ENCODE measurements at regions not wholly inside any gene's neighbourhood (a gene's known extent, or its start where the extent isn't known, plus 50 kb on each side); places are given as distances from the start of the nearest gene placed in this dataset.

GRCh38 chr18:65659312-65659711 is 91.5 kb upstream of the CDH7 start:
- Histone ChIP-seq H3K4ac (ENCODE audit: low read depth, low read length) (no peak overlapping the region), H3K9ac (ENCODE audit: low read length) (no peak overlapping the region), H2AK5ac (ENCODE audit: low read length) (no peak overlapping the region), H2BK5ac (ENCODE audit: low read depth, low read length, poor library complexity) (no peak overlapping the region), H3K9me3 (ENCODE audit: insufficient read depth, low read depth, low read length) (no peaks in the 10 kb centered on the region), H3K18ac (ENCODE audit: low read length) (no peak overlapping the region), H3K79me1 (ENCODE audit: low read length) (no peaks in the 10 kb centered on the region), H3K4me1 (ENCODE audit: control insufficient read depth in 1 of 2, insufficient read depth in 2 of 2, low read length in 2 of 2) (no peaks in the 10 kb centered on the region), H4K12ac (ENCODE audit: low read depth, low read length) (no peak overlapping the region), H4K91ac (ENCODE audit: low read depth, low read length) (no peak overlapping the region), H3K4me3 (ENCODE audit: low read depth, low read length) (no peak overlapping the region), H4K8ac (ENCODE audit: low read depth, low read length) (no peak overlapping the region), H2AFZ (ENCODE audit: insufficient read depth, low read length, poor library complexity) (no peak overlapping the region), H3K23ac (ENCODE audit: low read length) (no peak overlapping the region), H3K27me3 (ENCODE audit: insufficient read depth, low read length) (no peaks in the 10 kb centered on the region), H2BK12ac (ENCODE audit: low read length) (no peak overlapping the region), H2BK120ac (ENCODE audit: insufficient read depth, low read length, poor library complexity) (no peak overlapping the region), H3K27ac (ENCODE audit: low read depth, low read length) (no peak overlapping the region), H3K14ac (ENCODE audit: low read length) (no peak overlapping the region), H3K36me3 (ENCODE audit: control insufficient read depth in 1 of 2, insufficient read depth in 2 of 2, low read length in 2 of 2) (no peaks in the 10 kb centered on the region), H3K79me2 (ENCODE audit: control insufficient read depth, insufficient read depth, low read length, poor library complexity) (no peaks in the 10 kb centered on the region), H3K4me2 (ENCODE audit: low read length) (no peak overlapping the region)
- DNase-seq = no peak

DNA sequence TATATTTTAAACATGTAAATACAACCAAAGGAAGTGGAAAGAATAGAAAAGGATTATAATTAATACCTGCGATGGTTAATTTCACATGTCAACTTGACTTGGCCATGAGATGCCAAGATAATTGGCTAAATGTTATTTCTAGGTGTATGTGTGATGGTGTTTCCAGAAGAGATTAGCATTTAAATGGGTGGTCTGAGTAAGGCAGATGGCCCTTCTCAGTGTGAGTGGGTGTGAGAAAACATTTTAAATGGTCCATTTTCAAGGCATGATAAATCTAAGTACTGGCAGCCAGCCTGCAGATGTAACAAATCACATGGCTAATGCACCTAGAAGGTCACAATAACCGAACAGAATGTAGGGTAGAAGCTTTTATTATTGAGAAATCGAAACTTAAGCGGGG is 99.6 kb upstream of the CDH7 start:
- Histone ChIP-seq H3K23ac (ENCODE audit: low read length) (no peak overlapping the region), H3K9me3 (ENCODE audit: insufficient read depth, low read depth, low read length) (peaks cover 1% of the 10 kb centered on the region), H3K14ac (ENCODE audit: low read length) (no peak overlapping the region), H3K27me3 (ENCODE audit: insufficient read depth, low read length) (no peaks in the 10 kb centered on the region), H3K4me3 (ENCODE audit: low read depth, low read length) (no peak overlapping the region), H2AK5ac (ENCODE audit: low read length) (no peak overlapping the region), H3K18ac (ENCODE audit: low read length) (no peak overlapping the region), H4K91ac (ENCODE audit: low read depth, low read length) (no peak overlapping the region), H4K12ac (ENCODE audit: low read depth, low read length) (no peak overlapping the region), H3K4ac (ENCODE audit: low read depth, low read length) (no peak overlapping the region), H2BK5ac (ENCODE audit: low read depth, low read length, poor library complexity) (no peak overlapping the region), H3K4me1 (ENCODE audit: control insufficient read depth in 1 of 2, insufficient read depth in 2 of 2, low read length in 2 of 2) (no peaks in the 10 kb centered on the region), H3K79me2 (ENCODE audit: control insufficient read depth, insufficient read depth, low read length, poor library complexity) (no peaks in the 10 kb centered on the region), H4K8ac (ENCODE audit: low read depth, low read length) (no peak overlapping the region), H2AFZ (ENCODE audit: insufficient read depth, low read length, poor library complexity) (no peak overlapping the region), H3K9ac (ENCODE audit: low read length) (no peak overlapping the region), H2BK12ac (ENCODE audit: low read length) (no peak overlapping the region), H3K36me3 (ENCODE audit: control insufficient read depth in 1 of 2, insufficient read depth in 2 of 2, low read length in 2 of 2) (no peaks in the 10 kb centered on the region), H3K4me2 (ENCODE audit: low read length) (no peak overlapping the region), H2BK120ac (ENCODE audit: insufficient read depth, low read length, poor library complexity) (no peak overlapping the region), H3K79me1 (ENCODE audit: low read length) (no peaks in the 10 kb centered on the region), H3K27ac (ENCODE audit: low read depth, low read length) (no peak overlapping the region)
- DNase-seq = no peak
- WGBS (ENCODE audit: extremely low coverage, insufficient coverage, insufficient read length) = no CpG with 5 or more reads among the region's 4 CpGs

- no peak overlapping the region for H2BK5ac ChIP-seq (ENCODE audit: low read depth, low read length, poor library complexity)
These were observed 118.6 kb upstream of the CDH7 start for GRCh38 chr18:65632236-65632635.

DNA sequence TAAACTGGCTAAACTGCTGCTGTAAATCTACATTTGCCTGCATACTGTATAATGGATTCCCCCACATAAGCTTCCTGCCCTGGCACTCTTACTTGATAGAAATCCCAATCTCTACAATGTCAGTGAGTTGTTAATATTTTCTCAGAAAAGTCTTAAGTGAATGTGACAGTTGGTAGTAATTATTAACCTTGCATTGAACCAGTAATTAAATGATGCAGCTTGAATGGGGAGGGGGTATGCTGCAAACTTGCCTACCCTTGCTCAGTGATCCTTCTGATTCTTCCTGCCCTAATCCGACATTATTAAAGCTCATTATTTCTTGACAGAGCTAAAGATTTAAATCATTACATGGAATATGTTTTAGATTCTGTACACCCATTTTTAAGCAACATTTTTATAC is 119.0 kb upstream of the CDH7 start:
- Histone ChIP-seq H2AK5ac (ENCODE audit: low read length) (no peak overlapping the region), H2BK5ac (ENCODE audit: low read depth, low read length, poor library complexity) (no peak overlapping the region), H2AFZ (ENCODE audit: insufficient read depth, low read length, poor library complexity) (no peak overlapping the region), H3K18ac (ENCODE audit: low read length) (no peak overlapping the region), H2BK120ac (ENCODE audit: insufficient read depth, low read length, poor library complexity) (no peak overlapping the region), H3K27ac (ENCODE audit: low read depth, low read length) (no peak overlapping the region), H3K4me3 (ENCODE audit: low read depth, low read length) (no peak overlapping the region), H3K4me1 (ENCODE audit: control insufficient read depth in 1 of 2, insufficient read depth in 2 of 2, low read length in 2 of 2) (no peaks in the 10 kb centered on the region), H3K14ac (ENCODE audit: low read length) (no peak overlapping the region), H3K9ac (ENCODE audit: low read length) (no peak overlapping the region), H3K79me2 (ENCODE audit: control insufficient read depth, insufficient read depth, low read length, poor library complexity) (no peaks in the 10 kb centered on the region), H3K27me3 (ENCODE audit: insufficient read depth, low read length) (no peaks in the 10 kb centered on the region), H4K91ac (ENCODE audit: low read depth, low read length) (no peak overlapping the region), H3K4me2 (ENCODE audit: low read length) (no peak overlapping the region), H4K12ac (ENCODE audit: low read depth, low read length) (no peak overlapping the region), H2BK12ac (ENCODE audit: low read length) (no peak overlapping the region), H3K23ac (ENCODE audit: low read length) (no peak overlapping the region), H3K36me3 (ENCODE audit: control insufficient read depth in 1 of 2, insufficient read depth in 2 of 2, low read length in 2 of 2) (no peaks in the 10 kb centered on the region), H3K79me1 (ENCODE audit: low read length) (no peaks in the 10 kb centered on the region), H3K4ac (ENCODE audit: low read depth, low read length) (no peak overlapping the region), H4K8ac (ENCODE audit: low read depth, low read length) (no peak overlapping the region), H3K9me3 (ENCODE audit: insufficient read depth, low read depth, low read length) (no peaks in the 10 kb centered on the region)
- DNase-seq = no peak
- WGBS (ENCODE audit: extremely low coverage, insufficient coverage, insufficient read length) = no CpG with 5 or more reads among the region's 1 CpG

More at GRCh38 chr18:65632236-65632635, 118.6 kb upstream of the CDH7 start:
- H3K4me3 ChIP-seq (ENCODE audit: low read depth, low read length) = no peak overlapping the region
- H3K27me3 ChIP-seq (ENCODE audit: insufficient read depth, low read length) = no peaks in the 10 kb centered on the region
- no peak overlapping the region for H3K14ac ChIP-seq (ENCODE audit: low read length)
- no peaks in the 10 kb centered on the region for H3K79me1 ChIP-seq (ENCODE audit: low read length)
- H3K23ac ChIP-seq (ENCODE audit: low read length) = no peak overlapping the region
- no peak overlapping the region for H4K12ac ChIP-seq (ENCODE audit: low read depth, low read length)
- no CpG with 5 or more reads among the region's 2 CpGs for WGBS (ENCODE audit: extremely low coverage, insufficient coverage, insufficient read length)
- no peak overlapping the region for H4K91ac ChIP-seq (ENCODE audit: low read depth, low read length)
- no peak overlapping the region for H3K9ac ChIP-seq (ENCODE audit: low read length)
- H2AK5ac ChIP-seq (ENCODE audit: low read length) = no peak overlapping the region
- no peaks in the 10 kb centered on the region for H3K4me1 ChIP-seq (ENCODE audit: control insufficient read depth in 1 of 2, insufficient read depth in 2 of 2, low read length in 2 of 2)
- no peaks in the 10 kb centered on the region for H3K36me3 ChIP-seq (ENCODE audit: control insufficient read depth in 1 of 2, insufficient read depth in 2 of 2, low read length in 2 of 2)
- H3K27ac ChIP-seq (ENCODE audit: low read depth, low read length) = no peak overlapping the region
- DNase-seq = no peak
- H4K8ac ChIP-seq (ENCODE audit: low read depth, low read length) = no peak overlapping the region
- H3K4ac ChIP-seq (ENCODE audit: low read depth, low read length) = no peak overlapping the region
- H3K18ac ChIP-seq (ENCODE audit: low read length) = no peak overlapping the region
- H2BK12ac ChIP-seq (ENCODE audit: low read length) = no peak overlapping the region
- H3K4me2 ChIP-seq (ENCODE audit: low read length) = no peak overlapping the region
- H2AFZ ChIP-seq (ENCODE audit: insufficient read depth, low read length, poor library complexity) = no peak overlapping the region
- no peak overlapping the region for H2BK120ac ChIP-seq (ENCODE audit: insufficient read depth, low read length, poor library complexity)
- no peaks in the 10 kb centered on the region for H3K9me3 ChIP-seq (ENCODE audit: insufficient read depth, low read depth, low read length)
- H3K79me2 ChIP-seq (ENCODE audit: control insufficient read depth, insufficient read depth, low read length, poor library complexity) = no peaks in the 10 kb centered on the region

All from trophoblast cell (in vitro differentiated cells and primary cell).